GM12878 (cell line): ENCODE measurements at regions not wholly inside any gene's neighbourhood (a gene's known extent, or its start where the extent isn't known, plus 50 kb on each side); places are given as distances from the start of the nearest gene placed in this dataset.

Experiments used
- ATAC-seq: fragments of 200-7000 bp; cut with Tn5 transposase; 3 replicates; pipeline ENCODE4 v1.9.1; 2020; ENCODE audit warnings: mild to moderate bottlenecking, moderate library complexity
- BruUV-seq: library from RNA; stranded (reverse); fragments of 400-500 nt; replicated peaks from 2 replicates; lab custom pipeline; 2021; lab: Mats Ljungman, UMichigan
- CTCF ChIA-PET: fragments of 300-600 bp; sonication (Branson Sonifier 250); formaldehyde crosslinking; extraction: SDS; loops from one replicate; lab custom pipeline; 2021; ENCODE audit warnings: inconsistent platforms; lab: Yijun Ruan, JAX
- POLR2A ChIA-PET: fragments of 350-600 bp; formaldehyde crosslinking; extraction: SDS; loops from one replicate; lab custom pipeline; 2021; ENCODE audit warnings: inconsistent platforms; lab: Charles Lee
- RAD21 ChIA-PET: fragments of 300-600 bp; sonication (Branson Sonifier 250); formaldehyde crosslinking; loops from one replicate; lab custom pipeline; 2023; ENCODE audit warnings: antibody characterized with exemption; ENCODE audit not compliant: unreplicated experiment; lab: Charles Lee
- SMC1A ChIA-PET: fragments of 300-600 bp; sonication (Branson Sonifier 250); formaldehyde crosslinking; loops from one replicate; lab custom pipeline; 2023; ENCODE audit not compliant: unreplicated experiment, uncharacterized antibody; lab: Charles Lee
- DNase-seq: peaks from one replicate; pipeline ENCODE4 v3.0.0-alpha.2; 2011; ENCODE audit warnings: low read depth, low spot score
- FAIRE-seq: peaks from 3 replicates; lab custom pipeline; 2011; peaks lifted over from hg19 to GRCh38; lab: Jason Lieb, UNC
- H2AFZ ChIP-seq: 2 replicates; pipeline ENCODE4 v1.6.0; 2011; ENCODE audit warnings: low read depth, low read length, control low read depth; ENCODE audit not compliant: control insufficient read depth
- H3K27ac ChIP-seq: 2 replicates; pipeline ENCODE4 v1.5.1; 2011; ENCODE audit warnings: control low read depth; ENCODE audit not compliant: control insufficient read depth, insufficient read depth
- H3K27me3 ChIP-seq, 2 experiments: replicated peaks in 1 of 2; 2 replicates each; pipeline versions ENCODE4 v1.6.0 to v1.6.1; 2011; ENCODE audit warnings: low read length in 1 of 2; ENCODE audit not compliant: control insufficient read depth in 2 of 2, insufficient read depth in 2 of 2
- H3K36me3 ChIP-seq, 2 experiments: 2 replicates each; pipeline ENCODE4 v1.5.1; 2011; ENCODE audit warnings: low read length in 1 of 2; ENCODE audit not compliant: control insufficient read depth in 2 of 2, insufficient read depth in 2 of 2
- H3K4me1 ChIP-seq: 2 replicates; pipeline ENCODE4 v1.6.1; 2011; ENCODE audit warnings: mild to moderate bottlenecking, low read length, moderate library complexity, mixed read lengths; ENCODE audit not compliant: control insufficient read depth, insufficient read depth
- H3K4me2 ChIP-seq: 2 replicates; pipeline ENCODE4 v1.6.0; 2011; ENCODE audit warnings: control low read depth; ENCODE audit not compliant: control insufficient read depth, insufficient read depth
- H3K4me3 ChIP-seq: fragments of 200-600 bp; sonication (generic); 2 replicates; pipeline ENCODE4 v1.5.1; 2016
- H3K79me2 ChIP-seq: 2 replicates; pipeline ENCODE4 v1.6.0; 2011; ENCODE audit warnings: low read length; ENCODE audit not compliant: control insufficient read depth, insufficient read depth
- H3K9ac ChIP-seq: 2 replicates; pipeline ENCODE4 v1.8.0; 2011; ENCODE audit warnings: low read length, control low read depth, mixed read lengths; ENCODE audit not compliant: control insufficient read depth, insufficient read depth
- H3K9me3 ChIP-seq: replicated peaks from 3 replicates; pipeline ENCODE4 v1.5.1; 2011; ENCODE audit warnings: mild to moderate bottlenecking, low read length; ENCODE audit not compliant: control insufficient read depth, insufficient read depth
- H4K20me1 ChIP-seq: 2 replicates; pipeline ENCODE4 v1.6.0; 2011; ENCODE audit not compliant: control insufficient read depth, insufficient read depth
- BRCA1 ChIP-seq: IDR thresholded peaks from 2 replicates; pipeline ENCODE4 v1.6.1; 2011; ENCODE audit warnings: low read depth, low read length, improper control_type of control experiment
- CBX5 ChIP-seq: sonication (generic); IDR thresholded peaks from 2 replicates; pipeline ENCODE4 v1.6.1; 2016; ENCODE audit warnings: low read depth, moderate library complexity, mild to moderate bottlenecking, inconsistent platforms
- CEBPB ChIP-seq, 2 experiments: fragments of 150-350 bp in 1 of 2; IDR thresholded peaks; 2 replicates each; pipeline ENCODE4 v1.6.1; 2012 to 2014; ENCODE audit warnings: low read depth in 2 of 2, low read length in 2 of 2, borderline replicate concordance in 1 of 2, inconsistent platforms in 1 of 2
- CHD1 ChIP-seq: IDR thresholded peaks from 2 replicates; pipeline ENCODE4 v1.6.1; 2012; ENCODE audit warnings: low read depth, low read length, improper control_type of control experiment
- HDAC2 ChIP-seq: fragments of 200-600 bp; sonication (generic); IDR thresholded peaks from 2 replicates; pipeline ENCODE4 v1.6.1; 2017
- KLF5 ChIP-seq: fragments of 450-650 bp; IDR thresholded peaks from 2 replicates; pipeline ENCODE4 v1.6.1; 2014; ENCODE audit warnings: mild to moderate bottlenecking; ENCODE audit not compliant: partially characterized antibody
- RBBP5 ChIP-seq: fragments of 200-600 bp; sonication (generic); conservative IDR thresholded peaks from 2 replicates; pipeline ENCODE4 v1.6.1; 2016
- ZBED1 ChIP-seq: IDR thresholded peaks from 2 replicates; pipeline ENCODE4 v1.6.1; 2016; ENCODE audit warnings: borderline replicate concordance
- ZBTB4 ChIP-seq: fragments of 450-650 bp; formaldehyde crosslinking; IDR thresholded peaks from 2 replicates; pipeline ENCODE4 v1.4.0; 2022; ENCODE audit warnings: mild to moderate bottlenecking, moderate library complexity
- WGBS: methylation state at CpG from one replicate; pipeline ENCODE4 v1.1.6; 2016; ENCODE audit warnings: low lambda C conversion rate; ENCODE audit not compliant: insufficient replicate concordance, insufficient coverage; ENCODE audit errors: missing lambda C conversion rate; 5-methylcytosine and 5-hydroxymethylcytosine counted together
- in situ Hi-C: fragments of 300-500 bp; cut with MboI; formaldehyde crosslinking; loops from 9 replicates; pipeline ENCODE4 v1.14.3; 2018; ENCODE audit warnings: mixed read lengths
- intact Hi-C: fragments of 100-400 bp; cut with micrococcal nuclease; formaldehyde crosslinking; loops from one replicate; pipeline ENCODE4 v1.14.2; 2022; ENCODE audit not compliant: unreplicated experiment
- TF ChIP-seq, protein P1 (sequence below): IDR thresholded peaks from 2 replicates; pipeline ENCODE4 v1.6.1; 2012; ENCODE audit warnings: low read depth, low read length, improper control_type of control experiment
- TF ChIP-seq, protein P2 (sequence below): fragments of 150-350 bp; IDR thresholded peaks from 2 replicates; pipeline ENCODE4 v1.6.1; 2016; ENCODE audit warnings: low read depth, low read length

GRCh38 chr15:53457479-53457878, 302.0 kb downstream of the WDR72 start:
- WGBS: 1% methylated on average over 3 of the region's 3 CpGs
- SMC1A ChIA-PET: no interaction called here
- Histone ChIP-seq H3K4me2 (no peak overlapping the region), H3K27ac (no peak overlapping the region), H3K4me3 (no peak overlapping the region), H3K9ac (no peak overlapping the region), H3K36me3 (no peaks in the 10 kb centered on the region), H2AFZ (no peak overlapping the region), H3K9me3 (no peaks in the 10 kb centered on the region), H4K20me1 (no peaks in the 10 kb centered on the region), H3K4me1 (no peaks in the 10 kb centered on the region), H3K79me2 (no peaks in the 10 kb centered on the region), H3K27me3 (no peaks in the 10 kb centered on the region)
- ATAC-seq (no peak), DNase-seq (no peak), FAIRE-seq (no peak)
- RAD21 ChIA-PET: no interaction called here
- in situ Hi-C loops: no loop called here
- POLR2A ChIA-PET: no interaction called here
- no peak for TF ChIP-seq CEBPB (IDR thresholded peaks at IDR 0.05; ENCODE audit: borderline replicate concordance in 1 of 2, low read depth in 2 of 2, low read length in 2 of 2)
- TF ChIP-seq CHD1: no peak
- TF ChIP-seq CBX5: no peak
- TF ChIP-seq RBBP5: no peak
- TF ChIP-seq, protein P1, sequence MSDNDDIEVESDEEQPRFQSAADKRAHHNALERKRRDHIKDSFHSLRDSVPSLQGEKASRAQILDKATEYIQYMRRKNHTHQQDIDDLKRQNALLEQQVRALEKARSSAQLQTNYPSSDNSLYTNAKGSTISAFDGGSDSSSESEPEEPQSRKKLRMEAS: no peak
- TF ChIP-seq KLF5: no peak
- no peak for TF ChIP-seq BRCA1
- TF ChIP-seq, protein P2, sequence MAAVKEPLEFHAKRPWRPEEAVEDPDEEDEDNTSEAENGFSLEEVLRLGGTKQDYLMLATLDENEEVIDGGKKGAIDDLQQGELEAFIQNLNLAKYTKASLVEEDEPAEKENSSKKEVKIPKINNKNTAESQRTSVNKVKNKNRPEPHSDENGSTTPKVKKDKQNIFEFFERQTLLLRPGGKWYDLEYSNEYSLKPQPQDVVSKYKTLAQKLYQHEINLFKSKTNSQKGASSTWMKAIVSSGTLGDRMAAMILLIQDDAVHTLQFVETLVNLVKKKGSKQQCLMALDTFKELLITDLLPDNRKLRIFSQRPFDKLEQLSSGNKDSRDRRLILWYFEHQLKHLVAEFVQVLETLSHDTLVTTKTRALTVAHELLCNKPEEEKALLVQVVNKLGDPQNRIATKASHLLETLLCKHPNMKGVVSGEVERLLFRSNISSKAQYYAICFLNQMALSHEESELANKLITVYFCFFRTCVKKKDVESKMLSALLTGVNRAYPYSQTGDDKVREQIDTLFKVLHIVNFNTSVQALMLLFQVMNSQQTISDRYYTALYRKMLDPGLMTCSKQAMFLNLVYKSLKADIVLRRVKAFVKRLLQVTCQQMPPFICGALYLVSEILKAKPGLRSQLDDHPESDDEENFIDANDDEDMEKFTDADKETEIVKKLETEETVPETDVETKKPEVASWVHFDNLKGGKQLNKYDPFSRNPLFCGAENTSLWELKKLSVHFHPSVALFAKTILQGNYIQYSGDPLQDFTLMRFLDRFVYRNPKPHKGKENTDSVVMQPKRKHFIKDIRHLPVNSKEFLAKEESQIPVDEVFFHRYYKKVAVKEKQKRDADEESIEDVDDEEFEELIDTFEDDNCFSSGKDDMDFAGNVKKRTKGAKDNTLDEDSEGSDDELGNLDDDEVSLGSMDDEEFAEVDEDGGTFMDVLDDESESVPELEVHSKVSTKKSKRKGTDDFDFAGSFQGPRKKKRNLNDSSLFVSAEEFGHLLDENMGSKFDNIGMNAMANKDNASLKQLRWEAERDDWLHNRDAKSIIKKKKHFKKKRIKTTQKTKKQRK: no peak
- no peak for TF ChIP-seq ZBED1
- no peak for TF ChIP-seq HDAC2
- TF ChIP-seq ZBTB4 (CRISPR knock-in tag): no peak
- TF ChIP-seq, all 136 proteins: peak for 0
- BruUV-seq: no TSS peak
- intact Hi-C loops: no loop called here
- CTCF ChIA-PET: no interaction called here
